ENCODE measurements at regions not wholly inside any gene's neighbourhood (a gene's known extent, or its start where the extent isn't known, plus 50 kb on each side); places are given as distances from the start of the nearest gene placed in this dataset.

DNA sequence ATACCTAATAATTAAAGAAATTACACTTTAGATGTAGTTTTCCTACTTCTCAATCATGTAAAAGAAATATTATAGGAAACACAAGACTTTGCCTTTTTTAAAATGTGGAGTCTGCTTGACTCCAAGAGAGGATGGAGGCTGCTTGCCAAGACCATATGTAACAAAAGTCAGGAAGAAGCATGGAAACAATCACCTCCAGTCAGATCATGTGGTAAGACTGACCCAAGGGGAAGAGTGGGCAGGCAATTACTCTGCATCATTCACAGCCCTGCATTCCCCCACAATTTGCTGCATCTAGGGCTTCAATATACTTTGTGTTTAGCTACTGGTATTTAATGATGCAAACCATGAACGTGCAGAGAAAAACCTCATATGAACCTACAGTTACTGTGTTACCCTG, 78.0 kb upstream of the RXFP1 start:
- no peak for TF ChIP-seq EP300 (IDR thresholded peaks at IDR 0.05; ENCODE audit: borderline replicate concordance in 1 of 2, control insufficient read depth in 1 of 2, low read depth in 2 of 2, low read length in 2 of 2)
- TF ChIP-seq, protein P1, sequence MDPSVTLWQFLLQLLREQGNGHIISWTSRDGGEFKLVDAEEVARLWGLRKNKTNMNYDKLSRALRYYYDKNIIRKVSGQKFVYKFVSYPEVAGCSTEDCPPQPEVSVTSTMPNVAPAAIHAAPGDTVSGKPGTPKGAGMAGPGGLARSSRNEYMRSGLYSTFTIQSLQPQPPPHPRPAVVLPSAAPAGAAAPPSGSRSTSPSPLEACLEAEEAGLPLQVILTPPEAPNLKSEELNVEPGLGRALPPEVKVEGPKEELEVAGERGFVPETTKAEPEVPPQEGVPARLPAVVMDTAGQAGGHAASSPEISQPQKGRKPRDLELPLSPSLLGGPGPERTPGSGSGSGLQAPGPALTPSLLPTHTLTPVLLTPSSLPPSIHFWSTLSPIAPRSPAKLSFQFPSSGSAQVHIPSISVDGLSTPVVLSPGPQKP (IDR thresholded peaks at IDR 0.05; ENCODE audit: low read depth, low read length) = no peak
- no peak for TF ChIP-seq CTCF (IDR thresholded peaks at IDR 0.05 in 2 of 3, conservative IDR thresholded peaks at IDR 0.05 in 1 of 3; ENCODE audit: control insufficient read depth in 2 of 3, extremely low read depth in 1 of 3, insufficient read depth in 1 of 3, low read depth in 3 of 3, low read length in 3 of 3)
- no peak for TF ChIP-seq EZH2 (IDR thresholded peaks at IDR 0.05; ENCODE audit: borderline replicate concordance, control insufficient read depth, low read depth, low read length)
- TF ChIP-seq MTA3 (IDR thresholded peaks at IDR 0.05; ENCODE audit: borderline replicate concordance, low read length) = no peak
- TF ChIP-seq RAD21 (IDR thresholded peaks at IDR 0.05; ENCODE audit: insufficient read depth, low read depth, low read length) = no peak
- TF ChIP-seq FOXM1 (IDR thresholded peaks at IDR 0.05; ENCODE audit: low read depth, low read length) = no peak
- no peak for TF ChIP-seq POLR2AphosphoS5 (IDR thresholded peaks at IDR 0.05; ENCODE audit: low read length)
- TF ChIP-seq CBX3 (IDR thresholded peaks at IDR 0.05; ENCODE audit: borderline replicate concordance, low read depth) = no peak
- no peak for TF ChIP-seq GABPA (IDR thresholded peaks at IDR 0.05; ENCODE audit: low read depth)
- no peak for TF ChIP-seq CEBPB (IDR thresholded peaks at IDR 0.05; ENCODE audit: borderline replicate concordance in 1 of 2, low read depth in 2 of 2, low read length in 2 of 2)
- no peak for TF ChIP-seq BHLHE40 (IDR thresholded peaks at IDR 0.05; ENCODE audit: borderline replicate concordance in 1 of 2, low read depth in 2 of 2, low read length in 1 of 2)
- TF ChIP-seq SMARCA5 (IDR thresholded peaks at IDR 0.05) = no peak

All from GM12878 (cell line).